Femur (tissue), 1 donor: ENCODE measurements at regions not wholly inside any gene's neighbourhood (a gene's known extent, or its start where the extent isn't known, plus 50 kb on each side); places are given as distances from the start of the nearest gene placed in this dataset.
"Not testable (repeated sequence)": the region's sequence is repeated elsewhere in the genome, so short reads cannot be mapped to it uniquely, and the experiment has no call there.

Source experiments
- DNase-seq: peaks from one replicate; pipeline ENCODE4 v3.0.0-alpha.2; 2017

DNA sequence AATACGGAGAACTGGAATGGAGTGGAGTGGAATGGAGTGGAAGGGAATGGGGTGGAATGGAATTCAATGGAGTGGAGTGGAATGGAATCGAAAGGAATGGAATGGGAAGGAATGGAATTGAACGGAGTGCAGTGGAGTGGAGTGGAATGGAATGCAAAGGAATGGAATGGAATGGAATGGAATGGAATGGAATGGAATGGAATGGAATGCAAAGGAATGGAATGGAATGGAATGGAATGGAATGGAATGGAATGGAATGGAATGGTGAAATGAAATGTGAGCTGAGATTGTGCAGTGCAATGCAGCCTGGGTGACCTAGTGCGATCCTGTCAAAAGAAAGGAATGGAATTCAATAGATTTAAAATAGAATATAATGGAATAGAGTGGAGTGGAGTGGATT is 357.3 kb upstream of the WSB1 start:
- not testable (repeated sequence) for DNase-seq

DNA sequence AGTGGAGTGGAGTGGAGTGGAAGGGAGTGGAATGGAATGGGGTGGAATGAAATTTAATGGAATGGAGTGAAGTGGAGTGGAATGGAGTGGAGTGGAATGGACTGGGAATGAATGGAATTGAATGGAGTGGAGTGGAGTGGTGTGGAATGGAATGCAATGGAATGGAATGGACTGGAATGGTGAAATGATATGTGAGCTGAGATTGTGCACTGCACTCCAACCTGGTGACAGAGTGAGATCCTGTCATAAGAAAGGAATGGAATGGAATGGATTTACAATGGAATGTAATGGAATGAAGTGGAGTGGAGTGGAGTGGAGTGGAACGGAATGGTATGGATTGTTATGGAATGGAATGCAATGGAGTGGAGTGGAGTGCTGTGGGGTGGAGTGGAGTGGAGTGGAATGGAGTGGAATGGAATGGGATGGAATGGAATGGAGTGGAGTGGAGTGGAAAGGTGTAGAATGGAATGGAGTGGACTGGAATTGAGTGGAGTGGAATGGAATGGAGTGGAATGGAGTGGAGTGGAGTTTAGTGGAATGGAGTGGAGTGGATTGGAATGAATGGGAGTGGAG is 356.1 kb upstream of the WSB1 start:
- DNase-seq, result not testable (repeated sequence)

DNA sequence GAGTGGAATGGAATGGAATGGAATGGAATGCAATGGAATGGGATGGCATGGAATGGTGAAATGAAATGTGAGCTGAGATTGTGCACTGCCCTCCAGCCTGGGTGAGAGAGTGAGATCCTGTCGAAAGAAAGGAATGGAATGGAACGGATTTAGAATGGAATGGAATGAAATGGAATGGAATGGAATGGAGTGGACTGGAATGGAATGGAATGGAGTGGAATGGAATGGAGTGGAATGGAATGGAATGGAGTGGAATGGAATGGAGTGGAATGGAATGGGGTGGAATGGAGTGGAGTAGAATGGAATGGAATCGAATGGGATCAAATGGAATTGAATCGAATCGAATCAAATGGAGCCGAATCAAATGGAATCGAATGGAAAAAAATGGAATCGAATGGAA is 354.2 kb upstream of the WSB1 start:
- DNase-seq, result not testable (repeated sequence)

DNA sequence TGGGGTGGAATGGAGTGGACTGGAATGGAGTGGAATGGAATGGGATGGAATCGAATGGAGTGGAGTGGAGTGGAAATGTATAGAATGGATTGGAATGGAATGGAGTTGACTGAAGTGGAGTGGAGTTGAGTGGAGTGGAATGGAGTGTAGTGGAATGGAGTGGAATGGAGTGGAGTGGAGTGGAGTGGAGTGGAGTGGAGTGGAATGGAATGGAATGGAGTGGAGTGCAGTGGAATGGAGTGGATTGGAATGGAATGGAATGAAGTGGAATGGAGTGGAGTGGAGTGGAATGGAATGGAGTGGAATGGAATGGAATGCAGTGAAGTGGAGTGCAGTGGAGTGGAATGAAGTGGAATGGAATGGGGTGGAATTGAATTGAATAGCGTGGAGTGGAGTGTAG is 353.3 kb upstream of the WSB1 start:
- not testable (repeated sequence) for DNase-seq

DNA sequence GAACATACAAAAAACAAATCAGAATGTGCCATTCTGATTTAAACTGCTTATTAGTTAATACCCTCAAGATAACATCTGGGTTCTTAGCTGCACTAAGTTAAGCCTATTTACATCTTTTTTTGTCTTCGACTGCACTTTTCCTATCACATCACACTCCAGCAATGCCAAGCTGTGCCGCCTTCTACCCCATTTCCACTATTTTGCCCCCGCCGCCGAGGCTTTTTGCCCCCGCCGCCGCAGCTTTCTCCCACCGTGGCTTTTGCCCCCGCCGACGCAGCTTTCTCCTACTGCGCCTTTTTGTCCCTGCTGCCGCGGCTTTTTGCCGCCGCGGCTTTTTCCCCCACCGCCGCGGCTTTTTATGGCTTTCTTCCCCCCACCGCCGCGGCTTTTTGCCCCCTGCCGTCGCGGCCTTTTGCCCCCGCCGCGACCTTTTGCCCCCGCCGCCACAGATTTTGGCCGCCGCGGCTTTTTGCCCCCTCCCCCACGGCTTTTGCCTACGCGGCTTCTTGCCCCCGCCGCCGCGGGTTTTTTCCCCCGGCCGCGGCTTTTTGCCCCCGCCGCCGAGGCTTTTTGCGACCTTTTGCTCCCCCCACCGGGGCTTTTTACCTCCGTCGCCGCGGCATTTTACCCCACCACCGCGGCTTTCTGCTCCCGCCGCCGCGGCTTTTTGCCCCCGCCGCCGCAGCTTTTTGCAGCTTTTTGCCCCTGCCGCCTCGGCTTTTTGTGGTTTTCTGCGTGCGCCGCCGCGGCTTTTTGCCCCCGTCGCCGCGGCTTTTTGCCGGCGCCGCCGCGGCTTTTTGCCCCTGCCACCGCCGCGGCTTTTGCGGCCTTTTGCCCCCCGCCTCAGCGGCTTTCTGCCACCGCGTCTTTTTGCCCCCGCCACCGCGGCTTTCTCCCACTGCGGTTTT is 331.4 kb upstream of the WSB1 start:
- no peak for DNase-seq

DNA sequence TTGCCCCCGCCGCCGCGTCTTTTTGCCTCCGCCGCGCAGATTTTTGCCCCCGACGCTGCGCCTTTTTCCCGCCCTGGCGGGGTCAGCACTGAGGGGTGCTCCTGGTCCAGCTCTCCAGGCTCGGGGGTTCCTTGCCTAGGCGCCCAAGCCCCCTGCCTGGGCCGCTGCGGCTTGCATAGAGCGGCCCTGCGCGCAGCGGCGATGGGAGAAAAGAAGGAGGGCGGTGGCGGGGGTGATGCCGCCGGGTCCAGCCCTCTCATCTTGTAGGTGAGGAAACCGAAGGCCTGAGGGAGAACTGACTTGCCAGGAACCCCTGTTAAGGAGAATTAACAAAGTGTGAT is 330.8 kb upstream of the WSB1 start:
- no peak for DNase-seq

DNA sequence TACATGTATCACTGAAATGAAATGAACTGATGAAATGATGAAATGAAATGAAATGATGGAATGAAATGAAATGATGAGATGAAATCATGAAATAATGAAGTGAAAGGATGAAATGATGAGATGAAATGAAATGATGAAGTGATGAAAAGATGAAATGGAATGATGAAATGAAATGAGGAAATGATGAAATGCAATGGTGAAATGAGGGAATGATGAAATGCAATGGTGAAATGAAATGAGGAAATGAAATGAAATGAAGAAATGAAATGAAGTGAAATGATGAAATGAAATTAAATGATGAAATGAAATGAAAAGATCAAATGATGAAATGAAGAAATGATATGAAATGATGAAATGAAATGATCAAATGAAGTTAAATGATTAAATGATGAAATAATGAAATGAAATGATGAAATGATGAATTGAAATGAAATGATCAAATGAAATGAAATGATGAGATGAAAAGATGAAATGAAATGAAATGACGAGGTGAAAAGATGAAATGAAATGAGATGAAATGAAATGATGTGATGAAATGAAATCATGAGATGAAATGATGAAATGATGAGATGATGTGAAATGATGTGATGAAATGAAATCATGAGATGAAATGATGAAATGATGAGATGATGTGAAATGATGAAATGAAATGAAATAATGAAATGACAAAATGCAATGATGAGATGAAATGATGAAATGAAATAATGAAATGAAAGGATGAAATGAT is 327.9 kb upstream of the WSB1 start:
- DNase-seq, result not testable (repeated sequence)

DNA sequence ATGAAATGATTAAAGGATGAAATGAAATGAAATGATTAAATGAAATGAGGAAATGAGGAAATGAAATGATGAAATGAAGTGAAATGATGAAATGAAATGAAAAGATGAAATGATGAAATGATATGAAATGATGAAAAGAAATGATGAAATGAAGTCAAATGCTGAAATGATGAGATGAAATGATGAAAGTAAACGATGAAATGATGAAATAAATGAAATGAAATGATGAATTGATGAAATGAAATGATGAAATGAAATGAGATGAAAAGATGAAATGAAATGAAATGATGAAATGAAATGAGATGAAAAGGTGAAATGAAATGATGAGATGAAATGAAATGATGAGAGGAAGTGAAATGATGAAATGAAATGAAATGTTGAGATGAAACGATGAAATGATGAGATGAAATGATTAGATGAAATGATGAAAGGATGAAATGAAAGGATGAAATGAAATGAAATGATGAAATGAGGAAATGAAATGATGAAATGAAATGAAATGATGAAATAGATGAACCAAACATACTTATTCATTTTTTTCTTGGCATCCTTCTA is 327.2 kb upstream of the WSB1 start:
- DNase-seq, result not testable (repeated sequence)

DNA sequence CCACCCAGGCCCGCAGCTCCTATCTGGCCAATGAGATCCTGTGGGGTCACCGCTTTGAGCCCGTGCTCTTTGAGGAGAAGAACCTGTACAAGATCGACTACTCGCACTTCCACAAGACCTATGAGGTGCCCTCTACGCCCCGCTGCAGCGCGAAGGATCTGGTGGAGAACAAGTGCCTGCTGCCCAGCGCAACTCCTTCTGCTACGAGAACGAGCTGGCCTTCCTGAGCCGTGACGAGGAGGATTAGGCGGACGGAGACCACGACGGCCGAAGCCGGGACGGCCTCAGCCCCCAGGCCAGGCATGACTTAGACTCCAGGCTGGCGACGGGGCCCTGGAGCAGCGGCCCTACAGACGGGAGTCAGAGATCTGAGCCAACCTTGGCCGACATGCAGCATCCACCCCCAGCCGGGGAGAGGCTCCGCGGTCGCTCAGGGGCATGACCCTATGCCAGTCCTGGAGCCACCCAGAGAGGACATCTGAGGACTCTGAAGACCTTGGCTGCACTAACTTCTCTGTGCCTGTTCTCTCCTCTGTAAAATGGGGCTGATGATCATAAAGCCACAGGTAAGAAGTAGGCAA is 312.0 kb upstream of the WSB1 start:
- not testable (repeated sequence) for DNase-seq

DNA sequence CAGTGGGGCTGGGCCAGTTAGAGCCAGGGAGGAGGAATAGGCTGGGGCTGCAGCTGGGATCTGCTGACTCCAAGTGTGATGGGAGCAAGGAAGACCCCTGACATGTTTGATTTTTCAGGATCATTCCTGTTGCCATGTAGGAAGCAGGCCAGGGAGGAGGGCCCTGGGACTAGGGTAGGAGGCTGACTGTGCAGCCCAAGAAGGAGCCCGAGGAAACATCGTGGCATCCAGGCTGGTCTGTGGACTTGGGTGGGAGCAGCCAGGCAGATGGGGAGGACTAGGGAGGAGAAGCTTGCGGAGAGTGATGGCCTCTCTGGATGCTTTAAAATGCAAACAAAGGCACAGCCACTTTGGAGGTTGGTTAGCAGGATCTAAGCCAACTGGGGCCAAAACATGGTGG is 311.4 kb upstream of the WSB1 start:
- not testable (repeated sequence) for DNase-seq

DNA sequence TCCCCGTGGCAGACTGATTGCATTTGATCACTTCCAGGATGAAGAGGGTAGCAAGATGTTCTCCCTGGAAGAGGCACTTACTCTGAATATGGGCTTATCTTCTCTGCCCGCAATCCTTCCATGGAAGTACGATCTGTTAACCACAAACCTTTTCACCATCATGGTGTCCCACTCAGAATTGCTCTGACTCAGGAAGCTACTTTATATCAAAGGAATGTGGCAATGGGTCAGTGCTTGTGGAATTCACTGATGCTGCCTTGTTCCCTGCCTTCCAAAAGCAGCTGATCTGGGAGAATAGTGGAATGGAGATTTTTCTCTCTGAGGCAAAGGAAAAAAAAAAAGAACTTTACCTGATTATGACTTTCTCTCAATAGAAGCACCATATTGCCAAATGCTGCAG is 306.1 kb upstream of the WSB1 start:
- not testable (repeated sequence) for DNase-seq

DNA sequence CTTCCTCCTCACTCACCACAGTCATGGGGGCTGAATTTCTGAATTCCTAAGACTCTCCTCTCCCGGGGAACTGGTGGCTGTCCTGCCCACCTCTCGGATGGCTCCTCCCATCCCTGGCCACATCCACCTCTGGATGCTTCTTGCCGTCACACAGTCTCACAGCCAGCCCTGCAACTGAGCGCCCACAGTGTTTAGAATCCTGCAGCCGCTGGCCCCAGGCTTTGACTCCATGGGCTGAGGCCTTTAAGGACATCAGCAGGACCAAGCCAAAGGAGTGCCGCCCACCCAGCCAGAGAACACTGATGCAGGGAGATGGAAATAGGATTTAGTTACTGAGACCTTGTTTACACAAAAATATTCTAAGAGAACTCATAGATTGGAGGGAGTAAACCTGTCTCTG is 299.3 kb upstream of the WSB1 start:
- DNase-seq, result not testable (repeated sequence)

DNA sequence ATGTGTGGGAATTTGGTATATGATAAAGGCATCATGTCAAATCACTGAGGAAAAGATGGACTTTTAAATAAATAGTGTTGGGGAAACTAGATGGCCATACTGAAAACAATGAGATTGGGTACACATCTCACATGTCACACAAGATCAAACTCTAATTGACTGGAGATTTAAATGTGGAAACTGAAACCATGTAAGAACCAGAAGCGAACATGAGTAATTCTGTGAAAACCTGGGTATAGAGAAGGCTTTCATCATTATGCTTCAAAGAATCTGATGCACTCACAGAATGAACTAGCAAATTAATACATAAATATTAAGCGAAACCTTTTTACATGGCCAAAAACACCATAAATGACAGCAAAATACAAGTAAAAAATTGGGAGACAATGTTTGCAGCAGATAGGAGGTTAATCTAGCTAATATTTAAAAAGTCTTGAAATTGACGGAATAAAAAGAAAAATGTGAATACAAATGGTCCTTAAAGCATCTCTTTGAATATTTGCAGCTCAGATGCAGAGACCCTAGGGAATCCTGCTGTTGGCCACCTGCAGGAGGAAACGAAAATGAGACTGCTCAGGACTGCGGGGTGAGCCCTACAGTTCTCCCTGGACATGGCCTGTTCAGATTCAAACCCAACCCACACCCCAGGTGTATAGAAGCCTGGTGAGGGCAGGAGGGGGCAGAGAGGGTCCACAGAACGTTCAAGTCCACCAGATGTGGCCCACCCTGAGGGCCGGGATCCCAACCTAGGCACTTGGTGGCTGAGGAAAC is 297.6 kb upstream of the WSB1 start:
- DNase-seq, result not testable (repeated sequence)

DNA sequence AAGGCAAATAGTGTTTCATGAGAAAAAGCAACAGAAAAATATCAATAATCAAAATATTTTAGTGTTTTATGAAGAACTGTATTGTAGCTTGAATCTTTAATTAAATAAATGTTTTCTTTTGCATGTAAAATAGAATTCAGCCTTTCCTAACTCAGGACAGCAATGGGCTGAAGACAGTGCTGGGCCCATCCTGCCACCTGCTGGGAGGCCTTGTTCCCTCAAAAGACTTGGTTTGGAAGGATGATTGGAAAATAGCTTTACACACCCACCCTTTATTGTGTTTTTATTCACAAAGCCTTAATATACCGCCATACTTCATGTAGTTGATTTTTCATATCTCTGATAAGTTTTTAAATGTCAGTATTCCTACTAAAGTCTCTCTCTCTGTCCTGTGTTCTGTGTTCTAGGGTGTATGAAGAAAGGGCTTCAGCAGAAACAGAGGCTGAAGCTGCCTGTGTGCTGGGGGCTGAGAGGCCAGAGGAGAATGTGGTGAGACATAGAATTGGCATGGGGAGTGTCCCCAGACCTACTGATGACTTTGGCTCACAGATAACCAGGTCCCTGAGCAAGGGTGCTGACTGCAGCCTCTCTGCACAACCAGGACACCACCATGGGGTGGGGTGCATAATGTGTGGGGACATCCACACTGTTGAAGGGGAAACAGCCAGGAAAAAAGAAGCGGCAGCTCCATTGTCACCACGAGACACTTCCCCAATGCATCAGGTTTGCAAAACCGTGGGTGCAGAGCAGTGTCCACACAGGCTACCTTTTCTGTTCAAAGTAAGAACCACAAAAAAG is 286.0 kb upstream of the WSB1 start:
- DNase-seq, result not testable (repeated sequence)

DNA sequence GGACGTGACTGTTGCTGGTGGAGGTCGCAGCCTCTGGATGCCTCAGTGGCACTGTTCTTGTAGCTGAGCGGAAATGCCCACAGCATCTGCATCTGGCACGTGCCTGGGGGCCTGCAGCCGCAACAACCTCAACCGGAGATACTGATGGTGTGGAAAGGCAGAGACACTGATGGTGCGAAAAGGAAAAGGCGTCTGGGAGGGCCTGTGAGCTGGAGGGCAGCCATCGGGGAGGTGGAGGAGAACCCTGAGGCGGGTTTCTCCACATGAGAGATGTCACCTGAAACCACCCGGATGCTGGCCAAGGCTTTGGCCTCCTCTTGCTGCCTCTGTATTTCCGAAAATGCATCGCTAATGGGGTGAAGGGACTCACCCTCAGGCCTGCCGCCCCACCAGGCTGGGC is 284.8 kb upstream of the WSB1 start:
- DNase-seq, result no peak

DNA sequence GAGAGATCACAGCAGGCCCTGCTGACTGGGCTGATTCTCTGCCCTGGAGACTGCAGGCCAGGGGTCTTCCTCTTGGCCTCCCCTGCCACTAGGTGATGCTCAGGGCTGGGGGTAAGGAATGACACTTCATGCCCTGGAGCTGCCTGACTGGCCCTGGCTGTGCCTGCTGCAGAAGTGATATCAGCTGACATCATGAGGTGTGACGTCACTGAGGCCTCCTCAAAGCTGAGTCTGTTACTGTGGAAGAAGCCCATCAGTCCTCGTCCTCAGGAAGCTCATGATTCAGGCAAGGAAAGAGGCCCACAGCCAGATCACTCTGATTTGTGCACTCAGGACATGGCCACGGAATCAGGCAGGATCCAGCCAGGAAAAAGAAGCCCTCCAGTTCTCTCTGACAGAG is 283.8 kb upstream of the WSB1 start:
- not testable (repeated sequence) for DNase-seq

DNA sequence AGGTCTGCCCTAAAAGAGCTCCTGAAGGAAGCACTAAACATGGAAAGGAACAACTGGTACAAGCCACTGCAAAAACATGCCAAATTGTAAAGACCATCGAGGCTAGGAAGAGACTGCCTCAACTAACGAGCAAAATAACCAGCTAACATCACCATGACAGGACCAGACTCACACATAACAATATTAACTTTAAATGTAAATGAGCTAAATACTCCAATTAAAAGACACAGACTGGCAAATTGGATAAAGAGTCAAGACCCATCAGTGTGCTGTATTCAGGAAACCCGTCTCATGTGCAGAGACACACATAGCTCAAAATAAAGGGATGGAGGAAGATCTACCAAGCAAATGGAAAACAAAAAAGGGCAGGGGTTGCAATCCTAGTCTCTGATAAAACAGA is 263.4 kb upstream of the WSB1 start:
- not testable (repeated sequence) for DNase-seq

DNA sequence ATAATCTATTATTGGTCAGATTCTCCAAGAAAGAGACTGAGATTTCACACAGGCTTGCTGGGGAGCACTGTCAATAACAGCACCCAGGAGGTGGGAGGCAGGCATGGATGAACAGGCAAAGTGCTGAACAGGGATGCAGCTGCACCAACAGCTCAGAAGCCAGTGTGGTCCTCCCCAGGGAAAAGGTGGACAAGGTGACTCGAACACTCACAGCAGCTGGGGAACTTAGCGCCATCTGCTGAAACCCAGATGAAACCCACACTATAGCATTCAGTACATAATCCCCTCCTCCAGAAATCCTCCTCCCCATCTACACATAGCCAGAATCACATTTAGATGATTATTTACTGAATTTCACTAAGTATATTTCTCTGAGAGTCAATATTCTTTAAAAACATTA is 255.2 kb upstream of the WSB1 start:
- DNase-seq, result no peak

DNA sequence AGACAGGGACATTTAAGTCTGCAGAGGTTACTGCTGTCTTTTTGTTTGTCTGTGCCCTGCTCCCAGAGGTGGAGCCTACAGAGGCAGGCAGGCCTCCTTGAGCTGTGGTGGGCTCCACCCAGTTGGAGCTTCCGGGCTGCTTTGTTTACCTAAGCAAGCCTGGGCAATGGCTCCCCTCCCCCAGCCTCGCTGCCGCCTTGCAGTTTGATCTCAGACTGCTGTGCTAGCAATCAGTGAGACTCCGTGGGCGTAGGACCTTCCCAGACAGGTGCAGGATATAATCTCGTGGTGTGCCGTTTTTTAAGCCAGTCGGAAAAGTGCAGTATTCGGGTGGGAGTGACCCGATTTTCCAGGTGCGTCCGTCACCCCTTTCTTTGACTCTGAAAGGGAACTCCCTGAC is 248.9 kb upstream of the WSB1 start:
- DNase-seq, result not testable (repeated sequence)

DNA sequence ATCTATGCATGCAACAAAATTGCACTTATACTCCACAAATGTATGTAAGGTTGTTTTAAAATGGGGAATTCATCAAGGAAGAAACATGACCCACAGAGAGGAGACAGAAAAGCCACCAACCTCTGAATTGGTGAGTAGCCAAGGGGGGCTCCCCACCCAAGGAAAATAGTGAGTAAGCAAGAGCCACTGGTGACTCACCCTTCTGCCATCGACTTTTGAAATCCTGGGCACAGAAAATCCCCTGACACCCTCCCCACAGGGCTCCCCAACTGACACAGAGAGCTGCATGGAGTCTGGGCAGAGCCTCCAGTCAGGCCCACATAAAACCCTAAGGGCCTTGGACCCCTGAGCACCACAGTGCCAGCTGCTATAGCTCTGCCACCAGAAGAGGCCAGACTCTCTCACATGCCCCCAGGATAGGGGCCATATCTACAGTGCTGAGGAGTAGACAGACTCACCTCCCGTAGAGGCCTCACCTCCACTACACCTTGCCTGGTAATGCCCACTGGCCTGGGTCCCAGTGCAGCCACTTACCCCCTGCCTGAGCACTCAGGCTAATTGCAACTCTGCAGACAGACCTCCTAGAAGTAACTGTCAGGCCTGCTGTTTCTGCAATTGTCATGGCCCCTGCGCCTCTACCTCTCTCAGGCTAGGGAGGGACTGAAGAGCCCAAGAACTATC is 244.7 kb upstream of the WSB1 start:
- no peak for DNase-seq

DNA sequence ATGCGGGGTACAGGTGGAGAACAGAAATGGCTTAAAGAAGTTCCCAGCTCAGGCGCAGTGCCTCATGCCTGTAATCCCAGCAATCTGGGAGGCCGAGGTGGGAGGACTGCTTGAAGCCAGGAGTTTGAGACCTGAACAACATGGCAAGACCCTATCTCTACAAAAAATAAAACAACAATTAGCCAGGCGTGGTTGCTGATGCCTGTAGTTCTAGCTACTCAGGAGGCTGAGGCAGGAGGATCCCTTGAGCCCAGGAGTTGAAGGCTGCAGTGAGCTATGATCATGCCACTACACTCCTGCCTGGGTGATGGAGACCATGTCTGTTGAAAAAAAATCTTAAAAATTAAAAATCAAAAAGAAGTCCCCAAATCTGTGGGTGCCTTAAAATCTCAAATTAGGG is 228.3 kb upstream of the WSB1 start:
- DNase-seq, result no peak
